GM12865 (cell line): ENCODE measurements at regions not wholly inside any gene's neighbourhood (a gene's known extent, or its start where the extent isn't known, plus 50 kb on each side); places are given as distances from the start of the nearest gene placed in this dataset.
A peak's percentile ranks its signal among the peaks of the same experiment; 100 is the strongest.

Source experiments
- DNase-seq: peaks from one replicate; pipeline ENCODE4 v3.0.0; 2010; ENCODE audit warnings: low read depth
- H3K4me3 ChIP-seq: 2 replicates; pipeline ENCODE4 v1.5.1; 2011; ENCODE audit warnings: mild to moderate bottlenecking, low read depth, low read length, control low read depth
- TF ChIP-seq, protein P1 (sequence below): IDR thresholded peaks from 2 replicates; pipeline ENCODE4 v1.5.1; 2011; ENCODE audit warnings: low read length, control low read depth, low read depth, inconsistent platforms; ENCODE audit not compliant: insufficient read depth; ENCODE audit errors: missing control alignments

- no peak for DNase-seq
- TF ChIP-seq, protein P1, sequence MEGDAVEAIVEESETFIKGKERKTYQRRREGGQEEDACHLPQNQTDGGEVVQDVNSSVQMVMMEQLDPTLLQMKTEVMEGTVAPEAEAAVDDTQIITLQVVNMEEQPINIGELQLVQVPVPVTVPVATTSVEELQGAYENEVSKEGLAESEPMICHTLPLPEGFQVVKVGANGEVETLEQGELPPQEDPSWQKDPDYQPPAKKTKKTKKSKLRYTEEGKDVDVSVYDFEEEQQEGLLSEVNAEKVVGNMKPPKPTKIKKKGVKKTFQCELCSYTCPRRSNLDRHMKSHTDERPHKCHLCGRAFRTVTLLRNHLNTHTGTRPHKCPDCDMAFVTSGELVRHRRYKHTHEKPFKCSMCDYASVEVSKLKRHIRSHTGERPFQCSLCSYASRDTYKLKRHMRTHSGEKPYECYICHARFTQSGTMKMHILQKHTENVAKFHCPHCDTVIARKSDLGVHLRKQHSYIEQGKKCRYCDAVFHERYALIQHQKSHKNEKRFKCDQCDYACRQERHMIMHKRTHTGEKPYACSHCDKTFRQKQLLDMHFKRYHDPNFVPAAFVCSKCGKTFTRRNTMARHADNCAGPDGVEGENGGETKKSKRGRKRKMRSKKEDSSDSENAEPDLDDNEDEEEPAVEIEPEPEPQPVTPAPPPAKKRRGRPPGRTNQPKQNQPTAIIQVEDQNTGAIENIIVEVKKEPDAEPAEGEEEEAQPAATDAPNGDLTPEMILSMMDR: no peak
- H3K4me3 ChIP-seq: no peak overlapping the region
These were observed 98.8 kb upstream of the TAF1B start for GRCh38 chr2:9744256-9745004.

DNA sequence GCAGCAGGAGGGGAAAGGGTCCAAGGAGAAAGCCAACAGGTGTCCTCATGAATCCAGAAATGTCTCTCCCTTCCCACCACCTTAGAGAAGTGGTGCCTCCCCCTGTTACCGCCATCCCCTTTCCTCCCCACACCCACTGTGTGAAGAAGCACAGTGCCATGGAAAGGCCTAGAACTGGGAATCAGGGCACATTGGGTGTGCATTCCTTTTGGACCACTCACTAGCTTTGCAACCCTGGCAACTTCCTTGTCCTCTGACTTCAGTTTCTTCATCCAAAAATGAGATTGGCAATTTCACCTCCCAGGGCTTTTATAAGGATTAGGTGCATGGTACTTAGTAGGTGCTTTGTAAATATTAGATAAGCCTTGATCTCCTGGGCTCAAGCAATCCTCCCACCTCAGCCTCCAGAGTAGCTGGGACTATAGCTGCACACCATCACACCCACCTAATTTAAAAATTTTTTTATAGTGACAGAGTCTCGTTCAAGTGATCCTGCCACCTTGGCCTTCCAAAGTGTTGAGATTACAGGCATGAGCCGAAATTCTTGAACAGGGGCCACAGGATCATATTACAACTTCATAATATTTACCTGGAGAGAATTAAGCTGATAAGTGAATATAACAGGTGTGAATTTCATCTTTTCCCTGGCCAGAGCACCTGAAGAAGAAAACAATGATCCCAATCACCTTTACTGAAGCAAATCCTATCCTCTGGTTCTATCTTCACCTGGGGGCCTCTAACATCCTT lies 97.9 kb upstream of the TAF1B start:
- no peak for DNase-seq
- no peak overlapping the region for H3K4me3 ChIP-seq
- TF ChIP-seq, protein P1: no peak

- DNase-seq: no peak
- H3K4me3 ChIP-seq: no peak overlapping the region
- TF ChIP-seq, protein P1: no peak
These were observed 95.9 kb upstream of the TAF1B start for GRCh38 chr2:9747396-9747795.

DNA sequence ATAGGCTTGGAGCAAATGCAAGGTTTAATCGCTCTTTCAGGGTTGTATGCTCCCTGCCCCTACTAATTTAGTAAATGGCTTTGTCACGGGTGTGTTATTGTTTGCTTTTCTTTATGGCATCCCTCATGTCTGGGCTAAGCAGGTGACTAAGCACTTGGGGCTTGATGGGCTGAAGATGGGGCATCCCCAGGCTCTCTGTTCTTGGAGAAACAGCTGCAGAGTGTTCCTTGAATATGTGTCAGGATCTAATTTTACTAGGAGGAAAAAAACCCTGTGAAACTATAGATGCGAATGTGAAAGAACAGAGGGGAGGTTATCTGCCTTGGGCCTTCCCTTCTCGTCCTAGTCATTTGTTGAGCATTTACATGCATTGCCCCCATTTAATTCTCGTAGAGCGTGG lies 94.7 kb upstream of the TAF1B start:
- H3K4me3 ChIP-seq: no peak overlapping the region
- DNase-seq: peak; percentile 62
- TF ChIP-seq, protein P1: no peak

DNA sequence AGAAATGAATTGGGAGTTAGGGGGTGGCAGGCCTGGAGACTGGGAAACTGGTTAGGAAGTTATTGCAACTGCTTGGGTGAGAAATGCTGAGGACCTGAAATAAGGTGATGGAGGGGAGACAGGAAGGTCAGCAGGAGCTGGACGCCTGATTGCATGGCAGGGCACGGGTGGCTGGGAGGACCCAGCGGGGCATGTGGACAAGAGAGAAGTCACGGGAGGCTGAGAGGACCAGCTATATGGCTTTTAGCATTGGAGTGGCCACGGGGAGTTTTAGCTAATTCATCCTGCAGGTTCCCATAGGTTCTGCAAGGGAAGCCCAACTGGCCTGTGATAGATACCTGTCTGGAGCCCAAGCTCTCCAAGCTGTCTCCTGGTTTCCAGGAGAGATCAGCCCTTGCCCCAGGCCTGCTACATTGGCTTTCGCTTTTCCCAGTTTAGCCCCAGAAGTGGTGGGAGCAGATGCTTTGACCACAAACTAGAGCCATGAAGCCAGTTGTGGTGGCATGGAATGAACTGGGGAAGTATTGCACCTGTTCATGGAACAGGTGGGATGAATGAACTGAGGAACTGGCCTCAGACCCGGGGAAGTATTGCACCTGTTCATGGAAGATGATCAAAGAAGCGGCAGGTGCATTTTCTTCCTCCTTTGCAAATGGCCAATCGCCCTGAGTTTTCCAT lies 93.6 kb upstream of the TAF1B start:
- H3K4me3 ChIP-seq: no peak overlapping the region
- TF ChIP-seq, protein P1: no peak
- DNase-seq: no peak

DNA sequence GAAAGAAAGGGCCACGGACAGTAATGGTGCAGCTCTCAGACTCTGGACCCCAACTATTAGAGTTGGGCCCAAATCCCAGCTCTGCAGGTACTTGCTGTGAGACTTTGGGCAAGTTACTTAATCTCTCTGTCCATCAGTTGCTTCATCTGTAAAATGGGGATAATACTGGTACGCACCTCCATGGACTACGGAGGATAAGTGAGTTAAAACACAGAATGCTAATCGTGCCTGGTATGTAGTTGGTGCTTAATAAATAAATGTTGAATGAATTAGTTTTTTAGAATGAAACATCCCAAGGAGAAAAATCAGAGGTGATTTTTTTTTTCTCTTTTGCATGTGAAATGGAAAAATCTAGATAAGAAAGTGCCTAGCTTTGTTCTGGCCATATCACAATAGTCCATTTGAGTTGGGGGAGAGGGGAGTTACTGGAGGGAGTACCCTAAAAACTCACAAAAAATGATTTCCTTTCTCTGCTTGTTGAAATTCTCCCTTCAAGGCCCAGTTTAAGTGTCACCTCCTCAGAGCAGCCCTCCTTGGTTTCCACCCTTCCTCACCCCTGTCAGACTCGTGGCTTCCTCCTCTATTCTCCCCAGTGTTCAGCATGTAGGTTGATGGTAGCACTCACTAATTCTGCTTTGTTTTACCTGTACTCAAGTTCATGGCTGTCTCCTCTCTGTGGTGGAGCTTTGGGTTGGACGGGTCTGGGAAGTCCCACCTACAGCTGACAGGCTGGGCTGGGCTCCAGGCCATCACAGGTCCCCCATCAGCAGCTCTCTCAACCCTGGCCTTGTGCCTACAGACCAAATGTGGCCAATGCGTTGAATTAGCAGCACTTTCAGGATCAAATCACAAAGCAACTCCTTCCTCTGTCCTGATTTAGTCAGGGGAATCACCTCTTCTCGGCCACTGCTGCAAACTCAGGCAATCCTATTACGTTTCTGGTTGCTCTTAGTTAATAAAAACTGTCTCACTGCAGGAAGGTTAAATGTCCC lies 92.8 kb upstream of the TAF1B start:
- no peak overlapping the region for H3K4me3 ChIP-seq
- peak; percentile 70 for DNase-seq
- TF ChIP-seq, protein P1: no peak
